ENCODE measurements at regions not wholly inside any gene's neighbourhood (a gene's known extent, or its start where the extent isn't known, plus 50 kb on each side); places are given as distances from the start of the nearest gene placed in this dataset.
"Not testable (repeated sequence)": the region's sequence is repeated elsewhere in the genome, so short reads cannot be mapped to it uniquely, and the experiment has no call there.

- no peak overlapping the region for H3K27ac Mint-ChIP-seq
- H3K4me1 Mint-ChIP-seq = no peaks in the 10 kb centered on the region
- no peaks in the 10 kb centered on the region for H3K36me3 Mint-ChIP-seq
- H3K4me3 Mint-ChIP-seq = no peak overlapping the region
- DNase-seq = no peak
- peaks cover 3% of the 10 kb centered on the region for H3K27me3 Mint-ChIP-seq
- H3K9me3 Mint-ChIP-seq = peaks cover 2% of the 10 kb centered on the region
These were observed 200.9 kb downstream of the MBL2 start for GRCh38 chr10:52571516-52572182.

GRCh38 chr10:52573347-52573746 is 199.2 kb downstream of the MBL2 start:
- H3K36me3 Mint-ChIP-seq = no peaks in the 10 kb centered on the region

GRCh38 chr10:52574697-52575096 is 197.9 kb downstream of the MBL2 start:
- no peak overlapping the region for H3K4me3 Mint-ChIP-seq
- H3K4me1 Mint-ChIP-seq = no peaks in the 10 kb centered on the region
- no peak overlapping the region for H3K27ac Mint-ChIP-seq
- peaks cover 3% of the 10 kb centered on the region for H3K27me3 Mint-ChIP-seq
- peaks cover 2% of the 10 kb centered on the region for H3K9me3 Mint-ChIP-seq
- no peaks in the 10 kb centered on the region for H3K36me3 Mint-ChIP-seq
- DNase-seq = no peak

More at GRCh38 chr10:52573347-52573746, 199.2 kb downstream of the MBL2 start:
- no peak for DNase-seq
- peaks cover 2% of the 10 kb centered on the region for H3K9me3 Mint-ChIP-seq
- H3K27ac Mint-ChIP-seq = no peak overlapping the region
- no peaks in the 10 kb centered on the region for H3K4me1 Mint-ChIP-seq
- peaks cover 3% of the 10 kb centered on the region for H3K27me3 Mint-ChIP-seq
- no peak overlapping the region for H3K4me3 Mint-ChIP-seq

GRCh38 chr10:52577047-52577446 is 195.5 kb downstream of the MBL2 start:
- Mint-ChIP-seq H3K4me3 (no peak overlapping the region), H3K27ac (no peak overlapping the region), H3K27me3 (no peaks in the 10 kb centered on the region), H3K4me1 (no peaks in the 10 kb centered on the region), H3K9me3 (peaks cover 10% of the 10 kb centered on the region), H3K36me3 (peaks cover 2% of the 10 kb centered on the region)
- no peak for DNase-seq

GRCh38 chr10:52578871-52579405 is 193.6 kb downstream of the MBL2 start:
- Mint-ChIP-seq H3K36me3 (peaks cover 2% of the 10 kb centered on the region), H3K9me3 (peaks cover 10% of the 10 kb centered on the region), H3K27ac (no peak overlapping the region), H3K4me3 (no peak overlapping the region), H3K4me1 (no peaks in the 10 kb centered on the region), H3K27me3 (no peaks in the 10 kb centered on the region)
- DNase-seq = no peak

GRCh38 chr10:52581636-52582035 is 190.9 kb downstream of the MBL2 start:
- not testable (repeated sequence) for DNase-seq

GRCh38 chr10:52583336-52583735 is 189.2 kb downstream of the MBL2 start:
- Mint-ChIP-seq H3K4me3 (no peak overlapping the region), H3K36me3 (peaks cover 2% of the 10 kb centered on the region)
- DNase-seq = no peak

More at GRCh38 chr10:52581636-52582035, 190.9 kb downstream of the MBL2 start:
- H3K36me3 Mint-ChIP-seq, H3K4me1 Mint-ChIP-seq, H3K27me3 Mint-ChIP-seq, H3K4me3 Mint-ChIP-seq, H3K27ac Mint-ChIP-seq: not testable (repeated sequence)
- H3K9me3 Mint-ChIP-seq = peaks cover 18% of the 10 kb centered on the region

GRCh38 chr10:52586710-52587109 is 185.9 kb downstream of the MBL2 start:
- DNase-seq = no peak
- H3K27ac Mint-ChIP-seq = no peak overlapping the region
- H3K4me3 Mint-ChIP-seq = no peak overlapping the region
- H3K9me3 Mint-ChIP-seq = peaks cover 28% of the 10 kb centered on the region
- no peaks in the 10 kb centered on the region for H3K27me3 Mint-ChIP-seq
- no peaks in the 10 kb centered on the region for H3K36me3 Mint-ChIP-seq
- no peaks in the 10 kb centered on the region for H3K4me1 Mint-ChIP-seq

More at GRCh38 chr10:52583336-52583735, 189.2 kb downstream of the MBL2 start:
- Mint-ChIP-seq H3K4me1 (no peaks in the 10 kb centered on the region), H3K27me3 (no peaks in the 10 kb centered on the region), H3K9me3 (peaks cover 28% of the 10 kb centered on the region), H3K27ac (no peak overlapping the region)

- no peak overlapping the region for H3K27ac Mint-ChIP-seq
- H3K4me3 Mint-ChIP-seq = no peak overlapping the region
- no peak for DNase-seq
- H3K4me1 Mint-ChIP-seq = no peaks in the 10 kb centered on the region
- peaks cover 3% of the 10 kb centered on the region for H3K9me3 Mint-ChIP-seq
- H3K27me3 Mint-ChIP-seq = no peaks in the 10 kb centered on the region
- no peaks in the 10 kb centered on the region for H3K36me3 Mint-ChIP-seq
These were observed 175.3 kb downstream of the MBL2 start for GRCh38 chr10:52597189-52597863.

- no peaks in the 10 kb centered on the region for H3K27me3 Mint-ChIP-seq
- H3K9me3 Mint-ChIP-seq = peaks cover 3% of the 10 kb centered on the region
- H3K36me3 Mint-ChIP-seq = no peaks in the 10 kb centered on the region
- H3K4me1 Mint-ChIP-seq = no peaks in the 10 kb centered on the region
- H3K27ac Mint-ChIP-seq = no peak overlapping the region
- H3K4me3 Mint-ChIP-seq = no peak overlapping the region
- no peak for DNase-seq
These were observed 173.6 kb downstream of the MBL2 start for GRCh38 chr10:52598936-52599335.

GRCh38 chr10:52599551-52600200 is 172.9 kb downstream of the MBL2 start:
- Mint-ChIP-seq H3K27ac (no peak overlapping the region), H3K4me3 (no peak overlapping the region), H3K9me3 (no peaks in the 10 kb centered on the region), H3K4me1 (no peaks in the 10 kb centered on the region), H3K36me3 (no peaks in the 10 kb centered on the region), H3K27me3 (no peaks in the 10 kb centered on the region)
- DNase-seq = no peak

GRCh38 chr10:52604131-52604530 is 168.5 kb downstream of the MBL2 start:
- H3K36me3 Mint-ChIP-seq, H3K27ac Mint-ChIP-seq, H3K4me3 Mint-ChIP-seq, H3K27me3 Mint-ChIP-seq, H3K9me3 Mint-ChIP-seq, DNase-seq, H3K4me1 Mint-ChIP-seq: not testable (repeated sequence)

- H3K27ac Mint-ChIP-seq = no peak overlapping the region
- no peak for DNase-seq
- H3K36me3 Mint-ChIP-seq = no peaks in the 10 kb centered on the region
- H3K27me3 Mint-ChIP-seq = no peaks in the 10 kb centered on the region
- H3K4me3 Mint-ChIP-seq = no peak overlapping the region
- no peaks in the 10 kb centered on the region for H3K4me1 Mint-ChIP-seq
- peaks cover 1% of the 10 kb centered on the region for H3K9me3 Mint-ChIP-seq
These were observed 163.5 kb downstream of the MBL2 start for GRCh38 chr10:52609071-52609470.

GRCh38 chr10:52609626-52610240 is 162.9 kb downstream of the MBL2 start:
- no peak for DNase-seq
- H3K4me1 Mint-ChIP-seq = no peaks in the 10 kb centered on the region
- H3K27ac Mint-ChIP-seq = no peak overlapping the region
- peaks cover 1% of the 10 kb centered on the region for H3K9me3 Mint-ChIP-seq
- H3K4me3 Mint-ChIP-seq = no peak overlapping the region
- H3K27me3 Mint-ChIP-seq = no peaks in the 10 kb centered on the region
- H3K36me3 Mint-ChIP-seq = no peaks in the 10 kb centered on the region

GRCh38 chr10:52615331-52615730 is 157.3 kb downstream of the MBL2 start:
- Mint-ChIP-seq H3K27me3 (no peaks in the 10 kb centered on the region), H3K9me3 (no peaks in the 10 kb centered on the region), H3K27ac (no peak overlapping the region), H3K4me1 (no peaks in the 10 kb centered on the region), H3K36me3 (no peaks in the 10 kb centered on the region), H3K4me3 (no peak overlapping the region)
- no peak for DNase-seq

Data from activated naive CD8-positive, alpha-beta T cell treated with anti-CD3 and anti-CD28 coated beads for 36 hours (primary cell).